Neural cell (in vitro differentiated cells): ENCODE measurements at regions not wholly inside any gene's neighbourhood (a gene's known extent, or its start where the extent isn't known, plus 50 kb on each side); places are given as distances from the start of the nearest gene placed in this dataset.

Source experiments
- H2AFZ ChIP-seq: fragments of 200-600, 300-800 bp; sonication (generic), shearing (Covaris generic); 2 replicates; pipeline ENCODE4 v1.6.0; 2014; ENCODE audit warnings: low read depth, mild to moderate bottlenecking, antibody characterized with exemption, low read length, moderate library complexity
- H3F3A ChIP-seq: fragments of 200-600 bp; shearing (Covaris generic); 2 replicates; pipeline ENCODE4 v1.6.1; 2016; ENCODE audit warnings: mild to moderate bottlenecking, moderate library complexity, mixed read lengths, antibody characterized with exemption, low read length; ENCODE audit not compliant: insufficient read depth, poor library complexity, severe bottlenecking
- H3K27ac ChIP-seq: fragments of 200-600, 300-800 bp; sonication (generic), shearing (Covaris generic); 2 replicates; pipeline ENCODE4 v1.5.1; 2014; ENCODE audit warnings: mild to moderate bottlenecking, low read length, moderate library complexity
- H3K27me3 ChIP-seq: fragments of 300-800, 200-600 bp; sonication (generic), shearing (Covaris generic); 2 replicates; pipeline ENCODE4 v1.6.0; 2014; ENCODE audit warnings: mild to moderate bottlenecking, low read depth, low read length, moderate library complexity; ENCODE audit not compliant: insufficient read depth
- H3K36me3 ChIP-seq: fragments of 300-800, 200-600 bp; sonication (generic), shearing (Covaris generic); 2 replicates; pipeline ENCODE4 v1.5.1; 2014; ENCODE audit warnings: mild to moderate bottlenecking, antibody characterized with exemption, low read length, moderate library complexity; ENCODE audit not compliant: insufficient read depth
- H3K4me2 ChIP-seq: fragments of 300-800, 200-600 bp; sonication (generic), shearing (Covaris generic); 2 replicates; pipeline ENCODE4 v1.6.0; 2014; ENCODE audit warnings: mild to moderate bottlenecking, low read length
- H3K4me3 ChIP-seq: fragments of 300-800, 200-600 bp; sonication (generic), shearing (Covaris generic); 2 replicates; pipeline ENCODE4 v1.5.1; 2014; ENCODE audit warnings: mild to moderate bottlenecking, low read length, moderate library complexity
- H3K79me2 ChIP-seq: fragments of 200-600 bp; shearing (Covaris generic); replicated peaks from 2 replicates; pipeline ENCODE4 v1.6.0; 2014; ENCODE audit warnings: mild to moderate bottlenecking, low read length, moderate library complexity; ENCODE audit not compliant: insufficient read depth
- H3K9ac ChIP-seq: fragments of 300-800, 200-600 bp; sonication (generic), shearing (Covaris generic); 2 replicates; pipeline ENCODE4 v1.6.1; 2016; ENCODE audit warnings: mild to moderate bottlenecking, low read length, mixed read lengths
- H3K9me2 ChIP-seq: fragments of 200-600 bp; shearing (Covaris generic); 2 replicates; pipeline ENCODE4 v1.6.1; 2016; ENCODE audit warnings: mild to moderate bottlenecking, low read length, mixed read lengths; ENCODE audit not compliant: insufficient read depth
- H3K9me3 ChIP-seq: fragments of 200-600, 300-800 bp; sonication (generic), shearing (Covaris generic); 2 replicates; pipeline ENCODE4 v1.6.1; 2016; ENCODE audit warnings: mild to moderate bottlenecking, mixed run types, low read length, moderate library complexity, mixed read lengths
- H4K20me1 ChIP-seq: fragments of 200-600 bp; shearing (Covaris generic); 2 replicates; pipeline ENCODE4 v1.6.1; 2016; ENCODE audit warnings: mild to moderate bottlenecking, mixed run types; ENCODE audit not compliant: insufficient read depth
- EP300 ChIP-seq: fragments of 450-650 bp; conservative IDR thresholded peaks from 2 replicates; pipeline ENCODE4 v1.6.1; 2014; ENCODE audit warnings: antibody characterized with exemption, mild to moderate bottlenecking, moderate library complexity; ENCODE audit not compliant: poor library complexity, severe bottlenecking
- EZH2 ChIP-seq: fragments of 200-600, 300-800 bp; shearing (Covaris generic), sonication (generic); IDR thresholded peaks from 2 replicates; pipeline ENCODE4 v1.6.1; 2014; ENCODE audit warnings: antibody characterized with exemption, low read length, borderline replicate concordance, mild to moderate bottlenecking; ENCODE audit not compliant: insufficient read depth, poor library complexity, severe bottlenecking
- MXI1 ChIP-seq: fragments of 450-650 bp; conservative IDR thresholded peaks from 2 replicates; pipeline ENCODE4 v1.6.1; 2014; ENCODE audit warnings: antibody characterized with exemption, mild to moderate bottlenecking; ENCODE audit not compliant: poor library complexity, severe bottlenecking
- POLR2AphosphoS5 ChIP-seq: IDR thresholded peaks from 2 replicates; pipeline ENCODE4 v1.6.1; 2012
- RAD21 ChIP-seq: fragments of 450-650 bp; conservative IDR thresholded peaks from 2 replicates; pipeline ENCODE4 v1.6.1; 2014; ENCODE audit warnings: antibody characterized with exemption, mild to moderate bottlenecking, moderate library complexity
- SMC3 ChIP-seq: fragments of 450-650 bp; conservative IDR thresholded peaks from 2 replicates; pipeline ENCODE4 v1.6.1; 2014; ENCODE audit warnings: antibody characterized with exemption, mild to moderate bottlenecking, moderate library complexity; ENCODE audit not compliant: poor library complexity
- TAF1 ChIP-seq: IDR thresholded peaks from 2 replicates; pipeline ENCODE4 v1.6.1; 2012; ENCODE audit warnings: low read depth
- TF ChIP-seq, protein P1 (sequence below): fragments of 450-650 bp; IDR thresholded peaks from 2 replicates; pipeline ENCODE4 v1.5.1; 2014; ENCODE audit warnings: antibody characterized with exemption, mild to moderate bottlenecking, moderate library complexity; ENCODE audit not compliant: poor library complexity, severe bottlenecking
- TF ChIP-seq, protein P2 (sequence below): IDR thresholded peaks from 2 replicates; pipeline ENCODE4 v1.6.1; 2012; ENCODE audit warnings: borderline replicate concordance

DNA sequence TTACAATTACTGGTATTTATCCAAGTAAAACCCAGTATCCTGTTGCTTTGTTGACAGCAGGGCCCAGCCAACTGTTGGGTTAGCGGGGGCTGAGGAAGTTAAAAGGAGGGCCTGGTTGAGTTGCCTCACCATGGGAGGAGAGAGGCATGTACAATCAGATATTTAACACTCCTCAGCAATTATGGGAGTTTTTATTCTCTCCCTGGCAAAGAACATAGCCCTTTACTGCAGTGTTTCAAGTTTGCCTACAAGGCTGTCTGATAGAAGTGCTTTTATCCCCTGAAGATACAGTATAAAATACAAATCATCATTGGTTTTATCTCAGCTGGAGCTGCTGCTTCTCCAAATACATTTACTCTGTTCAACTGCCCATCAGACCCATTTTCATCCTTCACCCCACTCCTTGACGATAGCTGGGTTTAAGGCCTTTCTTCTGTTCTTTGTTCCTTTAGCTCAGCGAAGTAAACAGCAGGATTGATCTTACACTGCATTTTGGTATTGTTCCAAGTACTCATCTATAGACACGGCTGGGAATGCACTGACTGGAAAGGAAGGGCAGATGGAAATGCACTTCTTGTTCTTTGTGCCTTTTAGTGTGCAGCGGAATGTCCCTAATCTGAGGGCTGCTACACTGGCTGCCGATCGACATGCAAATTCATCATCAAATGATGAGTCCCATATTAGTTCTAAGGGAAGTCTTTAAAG is 402.5 kb upstream of the SPRED2 start:
- Histone ChIP-seq H2AFZ (no peak overlapping the region), H3K9me2 (no peaks in the 10 kb centered on the region), H3K4me3 (no peak overlapping the region), H3K9ac (no peak overlapping the region), H3K9me3 (no peaks in the 10 kb centered on the region), H3F3A (no peaks in the 10 kb centered on the region), H3K36me3 (no peaks in the 10 kb centered on the region), H3K4me2 (no peak overlapping the region), H3K27ac (no peak overlapping the region), H3K79me2 (no peaks in the 10 kb centered on the region), H3K27me3 (no peaks in the 10 kb centered on the region), H4K20me1 (no peaks in the 10 kb centered on the region)
- TF ChIP-seq SMC3, result no peak
- TF ChIP-seq MXI1, result no peak
- no peak for TF ChIP-seq POLR2AphosphoS5

DNA sequence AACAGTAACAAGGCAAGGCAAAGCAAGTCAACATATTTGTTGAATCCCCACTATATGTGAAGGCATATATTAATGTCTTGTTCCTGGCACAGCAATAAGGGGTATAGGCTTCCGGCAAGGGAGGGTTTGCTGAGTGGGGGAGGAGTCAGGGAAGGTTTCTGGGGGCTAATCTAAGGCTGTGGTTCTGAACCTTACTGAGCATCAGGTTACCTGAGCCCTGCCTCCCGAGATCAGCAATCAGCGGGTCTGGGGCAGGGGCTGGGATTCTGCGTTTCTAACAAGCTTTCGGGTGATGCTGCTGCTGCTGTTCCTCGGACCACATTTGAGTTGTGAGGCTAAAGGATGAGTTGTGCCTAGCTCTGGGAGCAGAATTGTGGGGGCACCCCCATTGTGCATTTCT is 401.7 kb upstream of the SPRED2 start:
- Histone ChIP-seq H2AFZ (no peak overlapping the region), H3K9me3 (no peaks in the 10 kb centered on the region), H4K20me1 (no peaks in the 10 kb centered on the region), H3K27me3 (no peaks in the 10 kb centered on the region), H3K4me2 (no peak overlapping the region), H3K79me2 (no peaks in the 10 kb centered on the region), H3K36me3 (no peaks in the 10 kb centered on the region), H3K9ac (no peak overlapping the region), H3K4me3 (no peak overlapping the region), H3F3A (no peaks in the 10 kb centered on the region), H3K9me2 (no peaks in the 10 kb centered on the region), H3K27ac (no peak overlapping the region)
- TF ChIP-seq, protein P1, sequence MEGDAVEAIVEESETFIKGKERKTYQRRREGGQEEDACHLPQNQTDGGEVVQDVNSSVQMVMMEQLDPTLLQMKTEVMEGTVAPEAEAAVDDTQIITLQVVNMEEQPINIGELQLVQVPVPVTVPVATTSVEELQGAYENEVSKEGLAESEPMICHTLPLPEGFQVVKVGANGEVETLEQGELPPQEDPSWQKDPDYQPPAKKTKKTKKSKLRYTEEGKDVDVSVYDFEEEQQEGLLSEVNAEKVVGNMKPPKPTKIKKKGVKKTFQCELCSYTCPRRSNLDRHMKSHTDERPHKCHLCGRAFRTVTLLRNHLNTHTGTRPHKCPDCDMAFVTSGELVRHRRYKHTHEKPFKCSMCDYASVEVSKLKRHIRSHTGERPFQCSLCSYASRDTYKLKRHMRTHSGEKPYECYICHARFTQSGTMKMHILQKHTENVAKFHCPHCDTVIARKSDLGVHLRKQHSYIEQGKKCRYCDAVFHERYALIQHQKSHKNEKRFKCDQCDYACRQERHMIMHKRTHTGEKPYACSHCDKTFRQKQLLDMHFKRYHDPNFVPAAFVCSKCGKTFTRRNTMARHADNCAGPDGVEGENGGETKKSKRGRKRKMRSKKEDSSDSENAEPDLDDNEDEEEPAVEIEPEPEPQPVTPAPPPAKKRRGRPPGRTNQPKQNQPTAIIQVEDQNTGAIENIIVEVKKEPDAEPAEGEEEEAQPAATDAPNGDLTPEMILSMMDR, result no peak
- TF ChIP-seq TAF1 (no peak), RAD21 (no peak), EZH2 (no peak), MXI1 (no peak), POLR2AphosphoS5 (no peak)
- TF ChIP-seq, protein P2, sequence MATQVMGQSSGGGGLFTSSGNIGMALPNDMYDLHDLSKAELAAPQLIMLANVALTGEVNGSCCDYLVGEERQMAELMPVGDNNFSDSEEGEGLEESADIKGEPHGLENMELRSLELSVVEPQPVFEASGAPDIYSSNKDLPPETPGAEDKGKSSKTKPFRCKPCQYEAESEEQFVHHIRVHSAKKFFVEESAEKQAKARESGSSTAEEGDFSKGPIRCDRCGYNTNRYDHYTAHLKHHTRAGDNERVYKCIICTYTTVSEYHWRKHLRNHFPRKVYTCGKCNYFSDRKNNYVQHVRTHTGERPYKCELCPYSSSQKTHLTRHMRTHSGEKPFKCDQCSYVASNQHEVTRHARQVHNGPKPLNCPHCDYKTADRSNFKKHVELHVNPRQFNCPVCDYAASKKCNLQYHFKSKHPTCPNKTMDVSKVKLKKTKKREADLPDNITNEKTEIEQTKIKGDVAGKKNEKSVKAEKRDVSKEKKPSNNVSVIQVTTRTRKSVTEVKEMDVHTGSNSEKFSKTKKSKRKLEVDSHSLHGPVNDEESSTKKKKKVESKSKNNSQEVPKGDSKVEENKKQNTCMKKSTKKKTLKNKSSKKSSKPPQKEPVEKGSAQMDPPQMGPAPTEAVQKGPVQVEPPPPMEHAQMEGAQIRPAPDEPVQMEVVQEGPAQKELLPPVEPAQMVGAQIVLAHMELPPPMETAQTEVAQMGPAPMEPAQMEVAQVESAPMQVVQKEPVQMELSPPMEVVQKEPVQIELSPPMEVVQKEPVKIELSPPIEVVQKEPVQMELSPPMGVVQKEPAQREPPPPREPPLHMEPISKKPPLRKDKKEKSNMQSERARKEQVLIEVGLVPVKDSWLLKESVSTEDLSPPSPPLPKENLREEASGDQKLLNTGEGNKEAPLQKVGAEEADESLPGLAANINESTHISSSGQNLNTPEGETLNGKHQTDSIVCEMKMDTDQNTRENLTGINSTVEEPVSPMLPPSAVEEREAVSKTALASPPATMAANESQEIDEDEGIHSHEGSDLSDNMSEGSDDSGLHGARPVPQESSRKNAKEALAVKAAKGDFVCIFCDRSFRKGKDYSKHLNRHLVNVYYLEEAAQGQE, result no peak

DNA sequence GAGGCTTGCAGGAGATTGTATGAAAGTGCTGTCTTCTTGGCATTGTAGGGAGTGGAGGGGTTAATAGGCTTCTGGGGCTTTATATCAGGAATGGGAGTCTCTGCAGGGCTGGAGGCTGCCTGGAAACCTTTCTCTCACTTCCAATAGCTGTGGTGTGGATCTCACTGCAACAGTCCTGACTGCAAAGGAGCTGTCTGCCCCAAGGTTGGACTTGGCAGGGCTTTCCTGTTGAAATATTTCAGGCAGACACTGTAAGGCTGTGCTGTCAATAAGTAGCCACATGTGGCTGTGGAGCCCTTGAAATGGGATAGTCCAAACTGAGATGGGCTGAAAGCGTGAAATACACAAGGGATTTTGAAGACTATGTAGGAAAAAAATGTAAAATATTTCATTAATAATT is 399.1 kb upstream of the SPRED2 start:
- no peaks in the 10 kb centered on the region for H3F3A ChIP-seq
- no peak overlapping the region for H3K4me2 ChIP-seq
- no peak overlapping the region for H3K4me3 ChIP-seq
- H4K20me1 ChIP-seq, result no peaks in the 10 kb centered on the region
- no peaks in the 10 kb centered on the region for H3K79me2 ChIP-seq
- no peak overlapping the region for H3K9ac ChIP-seq
- no peaks in the 10 kb centered on the region for H3K27me3 ChIP-seq
- no peaks in the 10 kb centered on the region for H3K9me2 ChIP-seq
- H3K36me3 ChIP-seq, result no peaks in the 10 kb centered on the region
- H3K27ac ChIP-seq, result no peak overlapping the region
- H2AFZ ChIP-seq, result no peak overlapping the region
- no peaks in the 10 kb centered on the region for H3K9me3 ChIP-seq
- TF ChIP-seq, protein P2, result no peak
- TF ChIP-seq, protein P1, result no peak
- TF ChIP-seq TAF1 (no peak), RAD21 (no peak), EP300 (no peak), EZH2 (no peak), SMC3 (no peak), POLR2AphosphoS5 (no peak), MXI1 (no peak)
